K562 (cell line): ENCODE measurements at regions not wholly inside any gene's neighbourhood (a gene's known extent, or its start where the extent isn't known, plus 50 kb on each side); places are given as distances from the start of the nearest gene placed in this dataset.

Source experiments
- ATAC-seq: fragments of 200-7000 bp; cut with Tn5 transposase; 3 replicates; pipeline ENCODE4 v1.9.1; 2020; ENCODE audit warnings: moderate library complexity
- BruUV-seq: library from RNA; stranded (reverse); fragments of 400-500 nt; replicated peaks from 2 replicates; lab custom pipeline; 2021; lab: Mats Ljungman, UMichigan
- CTCF ChIA-PET: fragments of 300-600 bp; formaldehyde crosslinking; extraction: SDS; loops from one replicate; lab custom pipeline; 2021; ENCODE audit warnings: low intra/inter-chr PET ratio; lab: Yijun Ruan, JAX
- POLR2A ChIA-PET: fragments of 300-600, 350-650 bp; sonication (Branson Sonifier 250); formaldehyde crosslinking; extraction: SDS; loops from one replicate; lab custom pipeline; 2021; ENCODE audit warnings: antibody characterized with exemption, inconsistent platforms; lab: Yijun Ruan, JAX
- DNase-seq, 4 experiments: peaks; one replicate each; pipeline versions ENCODE4 v3.0.0 to v3.0.0-alpha.2; 2011 to 2018; ENCODE audit warnings: low spot score in 3 of 4, mixed read lengths in 3 of 4; ENCODE audit errors: extremely low read depth in 1 of 4
- FAIRE-seq: peaks from 2 replicates; lab custom pipeline; 2011; peaks lifted over from hg19 to GRCh38; lab: Jason Lieb, UNC
- H2AFZ ChIP-seq: 2 replicates; pipeline ENCODE4 v1.6.0; 2011; ENCODE audit warnings: low read depth, low read length, control low read depth, inconsistent platforms
- H3K27ac ChIP-seq: fragments of 200-600 bp; 3 replicates; pipeline ENCODE4 v1.8.0; 2011; ENCODE audit warnings: low read depth, mild to moderate bottlenecking, control low read depth, inconsistent platforms, low read length, moderate library complexity, mixed read lengths; ENCODE audit errors: extremely low read depth
- H3K27me3 ChIP-seq, 2 experiments: fragments of 300-600 bp in 1 of 2; 2 replicates in 1 of 2; 3 replicates in 1 of 2; pipeline versions ENCODE4 v1.6.0 to v1.8.0; 2011; ENCODE audit warnings: inconsistent platforms in 2 of 2, low read length in 2 of 2, mild to moderate bottlenecking in 1 of 2, mixed read lengths in 1 of 2, moderate library complexity in 1 of 2; ENCODE audit not compliant: control insufficient read depth in 2 of 2, insufficient read depth in 2 of 2
- H3K36me3 ChIP-seq: fragments of 300-600 bp; 3 replicates; pipeline ENCODE4 v1.8.0; 2011; ENCODE audit warnings: mild to moderate bottlenecking, low read length, inconsistent platforms; ENCODE audit not compliant: control insufficient read depth, insufficient read depth
- H3K4me1 ChIP-seq, 2 experiments: fragments of 200-600 bp in 1 of 2; replicated peaks in 1 of 2; 2 replicates in 1 of 2; 3 replicates in 1 of 2; pipeline versions ENCODE4 v1.5.1 to v1.8.0; 2011; ENCODE audit warnings: inconsistent platforms in 2 of 2, low read length in 2 of 2, mild to moderate bottlenecking in 1 of 2, mixed read lengths in 1 of 2, moderate library complexity in 1 of 2; ENCODE audit not compliant: control insufficient read depth in 2 of 2, insufficient read depth in 2 of 2
- H3K4me2 ChIP-seq: 2 replicates; pipeline ENCODE4 v1.6.1; 2011; ENCODE audit warnings: low read length, control low read depth, inconsistent platforms, mixed read lengths; ENCODE audit not compliant: insufficient read depth
- H3K4me3 ChIP-seq: fragments of 200-600 bp; sonication (generic), shearing (Covaris generic); 2 replicates; pipeline ENCODE4 v1.5.1; 2016; ENCODE audit warnings: control low read depth, inconsistent platforms
- H3K79me2 ChIP-seq: fragments of 200-600 bp; 3 replicates; pipeline ENCODE4 v1.8.0; 2011; ENCODE audit warnings: low read length, inconsistent platforms; ENCODE audit not compliant: control insufficient read depth, insufficient read depth
- H3K9ac ChIP-seq, 2 experiments: 2 replicates each; pipeline versions ENCODE4 v1.6.0 to v1.6.1; 2011; ENCODE audit warnings: low read depth in 2 of 2, low read length in 2 of 2, control low read depth in 1 of 2, inconsistent platforms in 1 of 2, mild to moderate bottlenecking in 1 of 2, mixed read lengths in 1 of 2; ENCODE audit not compliant: insufficient read depth in 1 of 2
- H3K9me1 ChIP-seq: one replicate; pipeline ENCODE4 v1.6.0; 2011; ENCODE audit warnings: inconsistent platforms, mild to moderate bottlenecking, low read length, moderate library complexity; ENCODE audit not compliant: control insufficient read depth, insufficient read depth
- H3K9me3 ChIP-seq: replicated peaks from 2 replicates; pipeline ENCODE4 v1.5.1; 2011; ENCODE audit warnings: low read depth, low read length, inconsistent platforms; ENCODE audit not compliant: control insufficient read depth, insufficient read depth
- H4K20me1 ChIP-seq: replicated peaks from 2 replicates; pipeline ENCODE4 v1.6.1; 2011; ENCODE audit warnings: low read length, inconsistent platforms, mixed read lengths; ENCODE audit not compliant: control insufficient read depth, insufficient read depth
- CLOCK ChIP-seq: fragments of 250-450 bp; sonication (Bioruptor Pico); IDR thresholded peaks from 2 replicates; pipeline ENCODE4 v1.4.0; 2020; ENCODE audit warnings: mild to moderate bottlenecking, moderate library complexity, borderline replicate concordance
- E4F1 ChIP-seq: fragments of 250-450 bp; sonication (Bioruptor Pico); IDR thresholded peaks from 2 replicates; pipeline ENCODE4 v1.5.0; 2021; ENCODE audit warnings: mild to moderate bottlenecking, borderline replicate concordance
- FOXA1 ChIP-seq: fragments of 450-650 bp; IDR thresholded peaks from 2 replicates; pipeline ENCODE4 v1.6.1; 2016; ENCODE audit warnings: mild to moderate bottlenecking, borderline replicate concordance
- MYC ChIP-seq, 2 experiments: fragments of 250-450 bp in 1 of 2; sonication (Bioruptor Pico) in 1 of 2; IDR thresholded peaks; 2 replicates each; pipeline versions ENCODE4 v1.5.1 to v1.6.1; 2012 to 2021; ENCODE audit warnings: low read depth in 2 of 2, borderline replicate concordance in 1 of 2, improper control_type of control experiment in 1 of 2, low read length in 1 of 2, mild to moderate bottlenecking in 1 of 2, moderate library complexity in 1 of 2
- PREB ChIP-seq: sonication (generic); formaldehyde crosslinking; IDR thresholded peaks from 2 replicates; pipeline ENCODE4 v1.8.1; 2023; ENCODE audit warnings: mild to moderate bottlenecking, missing genetic modification reagents
- RBM14 ChIP-seq: fragments of 200-400 bp; formaldehyde crosslinking; IDR thresholded peaks from 2 replicates; pipeline ENCODE4 v1.6.1; 2018; ENCODE audit warnings: low read depth, mild to moderate bottlenecking, low read length, moderate library complexity, borderline replicate concordance; ENCODE audit not compliant: insufficient read depth
- SETDB1 ChIP-seq: IDR thresholded peaks from one replicate; pipeline ENCODE4 v1.6.1; 2012; ENCODE audit warnings: low read length, control low read depth, inconsistent platforms
- SMAD1 ChIP-seq: fragments of 150-350 bp; IDR thresholded peaks from 2 replicates; pipeline ENCODE4 v1.6.1; 2014; ENCODE audit warnings: low read length, low read depth; ENCODE audit not compliant: partially characterized antibody
- ZMIZ1 ChIP-seq, 2 experiments: fragments of 150-350 bp in 1 of 2; IDR thresholded peaks; 2 replicates each; pipeline ENCODE4 v1.6.1; 2012 to 2016; ENCODE audit warnings: low read depth in 2 of 2, low read length in 2 of 2, mild to moderate bottlenecking in 1 of 2, moderate library complexity in 1 of 2
- ZNF140 ChIP-seq: fragments of 250-450 bp; sonication (Bioruptor Pico); IDR thresholded peaks from 2 replicates; pipeline ENCODE4 v1.8.0; 2021; ENCODE audit warnings: moderate library complexity, mild to moderate bottlenecking, inconsistent platforms
- ZZZ3 ChIP-seq: fragments of 450-650 bp; IDR thresholded peaks from 2 replicates; pipeline ENCODE4 v1.6.1; 2016; ENCODE audit warnings: antibody characterized with exemption, mild to moderate bottlenecking, moderate library complexity
- WGBS: fragments of 100-300 bp; shearing (Covaris generic); methylation state at CpG from one replicate; pipeline ENCODE4 v1.1.6; 2016; ENCODE audit warnings: low coverage, mixed read lengths; ENCODE audit not compliant: insufficient coverage; ENCODE audit errors: missing lambda C conversion rate; 5-methylcytosine and 5-hydroxymethylcytosine counted together
- in situ Hi-C: fragments of 300-500 bp; cut with MboI; formaldehyde crosslinking; loops from 4 replicates; pipeline ENCODE4 v1.15.0; 2018; ENCODE audit warnings: inconsistent platforms, mixed read lengths
- intact Hi-C: fragments of 100-400 bp; cut with micrococcal nuclease; formaldehyde crosslinking; loops from 2 replicates; pipeline ENCODE4 v1.14.2; 2022

- in situ Hi-C loops: no loop called here
- no peaks in the 10 kb centered on the region for H3K27me3 ChIP-seq
- H3K9me1 ChIP-seq: no peaks in the 10 kb centered on the region
- H3K27ac ChIP-seq: no peak overlapping the region
- H2AFZ ChIP-seq: no peak overlapping the region
- no peaks in the 10 kb centered on the region for H3K4me1 ChIP-seq
- H3K4me3 ChIP-seq: no peak overlapping the region
- no peak for FAIRE-seq
- H3K4me2 ChIP-seq: no peak overlapping the region
- ChIA-PET POLR2A (interaction anchor here (0.6 kb wide), 1 partner anchor 1224 kb away, joined by 3 read pairs; no protein-coding TSS in a partner anchor), CTCF (no interaction called here)
- no peak for DNase-seq
- no peaks in the 10 kb centered on the region for H3K9me3 ChIP-seq
- intact Hi-C loops: no loop called here
- no peaks in the 10 kb centered on the region for H3K79me2 ChIP-seq
- no peaks in the 10 kb centered on the region for H3K36me3 ChIP-seq
- H4K20me1 ChIP-seq: no peaks in the 10 kb centered on the region
- 0% methylated on average over 2 of the region's 2 CpGs for WGBS
- no peak for ATAC-seq
- no TSS peak for BruUV-seq
- no peak overlapping the region for H3K9ac ChIP-seq
- TF ChIP-seq PREB (CRISPR knock-in tag): no peak
- no peak for TF ChIP-seq CLOCK (CRISPR knock-in tag)
- no peak for TF ChIP-seq MYC (IDR thresholded peaks at IDR 0.05; ENCODE audit: low read depth, low read length)
- TF ChIP-seq MYC (CRISPR knock-in tag; IDR thresholded peaks at IDR 0.05; ENCODE audit: borderline replicate concordance, low read depth): no peak
- TF ChIP-seq RBM14: no peak
- no peak for TF ChIP-seq SMAD1
- TF ChIP-seq ZNF140 (CRISPR knock-in tag): no peak
- TF ChIP-seq SETDB1: no peak
- no peak for TF ChIP-seq E4F1 (CRISPR knock-in tag)
- TF ChIP-seq ZZZ3: no peak
- no peak for TF ChIP-seq FOXA1
- no peak for TF ChIP-seq ZMIZ1 (IDR thresholded peaks at IDR 0.05; ENCODE audit: low read depth in 2 of 2, low read length in 2 of 2)
These were observed 395.2 kb upstream of the PLXNA2 start for GRCh38 chr1:208639382-208639781.
